ENCODE measurements at regions not wholly inside any gene's neighbourhood (a gene's known extent, or its start where the extent isn't known, plus 50 kb on each side); places are given as distances from the start of the nearest gene placed in this dataset.

GRCh38 chr1:14262637-14263036 is 335.8 kb upstream of the KAZN start:
- TF ChIP-seq CTCF (IDR thresholded peaks at IDR 0.05): no peak
- TF ChIP-seq POLR2A (IDR thresholded peaks at IDR 0.05): no peak
- DNase-seq (ENCODE audit: low spot score in 2 of 2): no peak
- intact Hi-C loops (cut with DNase I; ENCODE audit: low total_unique reads): no loop called here
- no peak overlapping the region for H3K4me3 ChIP-seq (ENCODE audit: low read depth, poor library complexity, severe bottlenecking)
- WGBS, 2 donors: 48 to 57% methylated on average over 8 of the region's 8 CpGs

GRCh38 chr1:14263225-14263624 is 335.3 kb upstream of the KAZN start:
- intact Hi-C loops (cut with DNase I; ENCODE audit: low total_unique reads): no loop called here
- TF ChIP-seq POLR2A (IDR thresholded peaks at IDR 0.05) (no peak), CTCF (IDR thresholded peaks at IDR 0.05) (no peak)
- no peak for DNase-seq (ENCODE audit: low spot score in 2 of 2)
- 61 to 64% methylated on average over 3 of the region's 3 CpGs for WGBS, 2 donors
- no peak overlapping the region for H3K4me3 ChIP-seq (ENCODE audit: low read depth, poor library complexity, severe bottlenecking)

GRCh38 chr1:14263671-14264070 is 334.8 kb upstream of the KAZN start:
- no peak for DNase-seq (ENCODE audit: low spot score in 2 of 2)
- intact Hi-C loops (cut with DNase I; ENCODE audit: low total_unique reads): no loop called here
- WGBS, 2 donors: 73 to 81% methylated on average over 3 of the region's 3 CpGs
- no peak for TF ChIP-seq CTCF (IDR thresholded peaks at IDR 0.05)
- no peak for TF ChIP-seq POLR2A (IDR thresholded peaks at IDR 0.05)
- H3K4me3 ChIP-seq (ENCODE audit: low read depth, poor library complexity, severe bottlenecking): no peak overlapping the region

- 86 to 93% methylated on average over 2 of the region's 2 CpGs for WGBS, 2 donors
- H3K4me3 ChIP-seq (ENCODE audit: low read depth, poor library complexity, severe bottlenecking): no peak overlapping the region
- TF ChIP-seq CTCF (IDR thresholded peaks at IDR 0.05): no peak
- TF ChIP-seq POLR2A (IDR thresholded peaks at IDR 0.05): no peak
- intact Hi-C loops (cut with DNase I; ENCODE audit: low total_unique reads): no loop called here
- no peak for DNase-seq (ENCODE audit: low spot score in 2 of 2)
Observed at GRCh38 chr1:14265495-14265894, 333.0 kb upstream of the KAZN start.

GRCh38 chr1:14267991-14268390 is 330.5 kb upstream of the KAZN start:
- no peak for DNase-seq (ENCODE audit: low spot score in 2 of 2)
- TF ChIP-seq POLR2A (IDR thresholded peaks at IDR 0.05): no peak
- no peak for TF ChIP-seq CTCF (IDR thresholded peaks at IDR 0.05)
- intact Hi-C loops (cut with DNase I; ENCODE audit: low total_unique reads): no loop called here
- H3K4me3 ChIP-seq (ENCODE audit: low read depth, poor library complexity, severe bottlenecking): no peak overlapping the region
- 80 to 87% methylated on average over 2 of the region's 2 CpGs for WGBS, 2 donors

- 95 to 97% methylated on average over 7 of the region's 7 CpGs for WGBS, 2 donors
- intact Hi-C loops (cut with DNase I; ENCODE audit: low total_unique reads): loop anchor here (5.0 kb wide), 1 partner anchor 294 kb away; no protein-coding TSS in a partner anchor
- H3K4me3 ChIP-seq (ENCODE audit: low read depth, poor library complexity, severe bottlenecking): no peak overlapping the region
- DNase-seq (ENCODE audit: low spot score in 2 of 2): no peak
- no peak for TF ChIP-seq CTCF (IDR thresholded peaks at IDR 0.05)
- no peak for TF ChIP-seq POLR2A (IDR thresholded peaks at IDR 0.05)
Observed at GRCh38 chr1:14270821-14271220, 327.7 kb upstream of the KAZN start.

All from lower leg skin (tissue), 4 donors.